Lower leg skin (tissue), 4 donors: ENCODE measurements at regions not wholly inside any gene's neighbourhood (a gene's known extent, or its start where the extent isn't known, plus 50 kb on each side); places are given as distances from the start of the nearest gene placed in this dataset.
A peak's percentile ranks its signal among the peaks of the same experiment; 100 is the strongest.

Experiments
- DNase-seq, 2 donors: peaks; one replicate each; pipeline ENCODE4 v3.0.0-alpha.2; 2019; ENCODE audit warnings: low spot score in 2 of 2
- H3K4me3 ChIP-seq: fragments of 200-600 bp; sonication (generic); 2 replicates; pipeline ENCODE4 v1.5.1; 2017; ENCODE audit warnings: mild to moderate bottlenecking, low read depth; ENCODE audit not compliant: poor library complexity, severe bottlenecking
- CTCF ChIP-seq, 3 donors: fragments of 450-650 bp; IDR thresholded peaks; one replicate each; pipeline ENCODE4 v1.5.1; 2016; ENCODE audit warnings: antibody characterized with exemption in 3 of 3, mild to moderate bottlenecking in 3 of 3, moderate library complexity in 2 of 3
- POLR2A ChIP-seq, 2 donors: fragments of 450-650 bp; IDR thresholded peaks; one replicate each; pipeline ENCODE4 v1.6.1; 2016 to 2017; ENCODE audit warnings: antibody characterized with exemption in 2 of 2, mild to moderate bottlenecking in 1 of 2, moderate library complexity in 1 of 2
- WGBS, 2 donors: methylation state at CpG; one replicate each; pipeline ENCODE4 v1.1.5; 2018; 5-methylcytosine and 5-hydroxymethylcytosine counted together
- intact Hi-C: fragments of 100-400 bp; cut with DNase I; formaldehyde crosslinking; loops from one replicate; pipeline ENCODE4 v1.15.0; 2023; ENCODE audit warnings: low total_unique reads

GRCh38 chr6:946546-946945 is 253.6 kb upstream of the EXOC2 start:
- no peak overlapping the region for H3K4me3 ChIP-seq
- no peak for DNase-seq
- WGBS, 2 donors = 31% methylated on average over 3 of the region's 3 CpGs
- intact Hi-C loops = no loop called here
- TF ChIP-seq CTCF (IDR thresholded peaks at IDR 0.05) (no peak), POLR2A (IDR thresholded peaks at IDR 0.05) (no peak)

GRCh38 chr6:939526-940252 is 246.8 kb upstream of the EXOC2 start:
- intact Hi-C loops = no loop called here
- no peak overlapping the region for H3K4me3 ChIP-seq
- WGBS, 2 donors = 81 to 86% methylated on average over 12 of the region's 12 CpGs
- DNase-seq = peak in 1 of 2 donors; percentile 72
- no peak for TF ChIP-seq CTCF (IDR thresholded peaks at IDR 0.05)
- no peak for TF ChIP-seq POLR2A (IDR thresholded peaks at IDR 0.05)

- 59 to 68% methylated on average over 7 of the region's 7 CpGs for WGBS, 2 donors
- DNase-seq = peak in 1 of 2 donors; percentile 39
- H3K4me3 ChIP-seq = no peak overlapping the region
- intact Hi-C loops = no loop called here
- no peak for TF ChIP-seq POLR2A (IDR thresholded peaks at IDR 0.05)
- no peak for TF ChIP-seq CTCF (IDR thresholded peaks at IDR 0.05)
Observed at GRCh38 chr6:938916-939315, 246.0 kb upstream of the EXOC2 start.

GRCh38 chr6:938271-938905 is 245.4 kb upstream of the EXOC2 start:
- no peak overlapping the region for H3K4me3 ChIP-seq
- no peak for TF ChIP-seq CTCF (IDR thresholded peaks at IDR 0.05)
- TF ChIP-seq POLR2A (IDR thresholded peaks at IDR 0.05) = no peak
- intact Hi-C loops = no loop called here
- 89 to 90% methylated on average over 16 of the region's 16 CpGs for WGBS, 2 donors
- DNase-seq = peak in 1 of 2 donors; percentile 76

GRCh38 chr6:935582-935981 is 242.6 kb upstream of the EXOC2 start:
- WGBS, 2 donors = 67 to 72% methylated on average over 8 of the region's 8 CpGs
- intact Hi-C loops = no loop called here
- no peak overlapping the region for H3K4me3 ChIP-seq
- TF ChIP-seq CTCF (IDR thresholded peaks at IDR 0.05) = no peak
- no peak for TF ChIP-seq POLR2A (IDR thresholded peaks at IDR 0.05)
- DNase-seq = no peak
